ENCODE measurements at regions not wholly inside any gene's neighbourhood (a gene's known extent, or its start where the extent isn't known, plus 50 kb on each side); places are given as distances from the start of the nearest gene placed in this dataset.
"Not testable (repeated sequence)": the region's sequence is repeated elsewhere in the genome, so short reads cannot be mapped to it uniquely, and the experiment has no call there.

GRCh38 chr13:19123502-19123901 is 58.1 kb downstream of the TUBA3C start:
- DNase-seq (ENCODE audit: low read depth): no peak

- DNase-seq (ENCODE audit: low read depth): no peak
Observed at GRCh38 chr13:19117913-19118739, 63.5 kb downstream of the TUBA3C start.

GRCh38 chr13:19109225-19109624 is 72.4 kb downstream of the TUBA3C start:
- DNase-seq (ENCODE audit: low read depth): not testable (repeated sequence)

- no peak for DNase-seq (ENCODE audit: low read depth)
Observed at GRCh38 chr13:19103140-19103539, 78.5 kb downstream of the TUBA3C start.

GRCh38 chr13:19093369-19093768 is 88.3 kb downstream of the TUBA3C start:
- no peak for DNase-seq (ENCODE audit: low read depth)

GRCh38 chr13:19090495-19090894 is 91.1 kb downstream of the TUBA3C start:
- no peak for DNase-seq (ENCODE audit: low read depth)

- DNase-seq (ENCODE audit: low read depth): no peak
Observed at GRCh38 chr13:19089315-19089714, 92.3 kb downstream of the TUBA3C start.

GRCh38 chr13:19088416-19088815 is 93.2 kb downstream of the TUBA3C start:
- no peak for DNase-seq (ENCODE audit: low read depth)

- no peak for DNase-seq (ENCODE audit: low read depth)
Observed at GRCh38 chr13:19085876-19086275, 95.7 kb downstream of the TUBA3C start.

GRCh38 chr13:19085258-19085657 is 96.4 kb downstream of the TUBA3C start:
- no peak for DNase-seq (ENCODE audit: low read depth)

GRCh38 chr13:19083340-19083739 is 98.3 kb downstream of the TUBA3C start:
- no peak for DNase-seq (ENCODE audit: low read depth)

GRCh38 chr13:19075418-19075817 is 106.2 kb downstream of the TUBA3C start:
- no peak for DNase-seq (ENCODE audit: low read depth)

- no peak for DNase-seq (ENCODE audit: low read depth)
Observed at GRCh38 chr13:19074519-19074918, 107.1 kb downstream of the TUBA3C start.

- not testable (repeated sequence) for DNase-seq (ENCODE audit: low read depth)
Observed at GRCh38 chr13:19074106-19074505, 107.5 kb downstream of the TUBA3C start.

GRCh38 chr13:19072956-19073706 is 108.5 kb downstream of the TUBA3C start:
- DNase-seq (ENCODE audit: low read depth): not testable (repeated sequence)

- DNase-seq (ENCODE audit: low read depth): no peak
Observed at GRCh38 chr13:19072543-19072942, 109.1 kb downstream of the TUBA3C start.

GRCh38 chr13:19071161-19071936 is 110.3 kb downstream of the TUBA3C start:
- no peak for DNase-seq (ENCODE audit: low read depth)

- DNase-seq (ENCODE audit: low read depth): no peak
Observed at GRCh38 chr13:19070398-19070735, 111.3 kb downstream of the TUBA3C start.

GRCh38 chr13:19069684-19070397 is 111.8 kb downstream of the TUBA3C start:
- no peak for DNase-seq (ENCODE audit: low read depth)

GRCh38 chr13:19068691-19069090 is 112.9 kb downstream of the TUBA3C start:
- DNase-seq (ENCODE audit: low read depth): no peak

- no peak for DNase-seq (ENCODE audit: low read depth)
Observed at GRCh38 chr13:19067767-19068166, 113.9 kb downstream of the TUBA3C start.

GRCh38 chr13:19062801-19063200 is 118.8 kb downstream of the TUBA3C start:
- DNase-seq (ENCODE audit: low read depth): no peak

All from stimulated activated CD4-positive, alpha-beta T cell treated with anti-CD3 and anti-CD28 coated beads, Interleukin-2, amount 100 ng/mL, for 4 hours (primary cell).